ENCODE measurements at regions not wholly inside any gene's neighbourhood (a gene's known extent, or its start where the extent isn't known, plus 50 kb on each side); places are given as distances from the start of the nearest gene placed in this dataset.

DNA sequence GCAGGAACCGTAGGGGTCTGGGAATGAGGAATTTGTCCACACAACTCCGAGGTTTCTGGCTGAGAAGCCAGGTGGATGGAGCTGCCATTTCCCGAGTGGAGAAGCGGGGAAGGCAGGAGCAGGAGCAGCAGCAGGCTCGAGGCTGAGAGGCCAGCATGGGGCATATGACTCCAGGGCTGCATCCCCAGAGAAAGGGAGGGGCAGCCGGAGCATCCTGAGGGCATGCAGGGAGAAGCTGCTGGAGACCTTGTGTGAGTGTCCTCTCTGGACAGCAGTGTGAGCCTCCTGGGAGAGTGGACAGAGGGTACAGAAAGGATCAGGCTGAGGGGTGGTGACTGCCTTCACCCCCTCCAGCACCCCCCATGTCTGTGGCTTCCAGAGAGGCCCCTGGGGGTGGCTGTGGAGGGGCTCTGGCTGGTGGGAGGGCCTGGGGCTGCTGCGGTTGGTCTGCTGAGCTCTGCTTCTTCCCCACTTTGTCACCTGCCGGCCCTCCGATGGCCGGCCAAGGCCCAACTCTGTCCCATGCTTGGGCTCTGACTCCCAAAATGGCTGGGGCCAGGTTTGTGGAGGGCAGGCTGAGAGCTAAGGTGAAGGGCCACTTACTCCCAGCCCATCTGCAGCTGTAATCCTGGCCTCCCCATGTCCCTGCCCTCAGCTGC is 633.1 kb downstream of the MATN1 start:
- no peak for TF ChIP-seq POLR2A (IDR thresholded peaks at IDR 0.05; ENCODE audit: low read depth, low read length)
- TF ChIP-seq POLR2AphosphoS5 (IDR thresholded peaks at IDR 0.05; ENCODE audit: low read depth, low read length) = no peak
